Activated CD4-positive, alpha-beta T cell treated with anti-CD3 and anti-CD28 coated beads, Interleukin-2, Interleukin-6, amounts not matched to agents 100 ng/mL and 50 ng/mL, durations not matched to agents 16 hours and 8 hours (primary cell): ENCODE measurements at regions not wholly inside any gene's neighbourhood (a gene's known extent, or its start where the extent isn't known, plus 50 kb on each side); places are given as distances from the start of the nearest gene placed in this dataset.
"Not testable (repeated sequence)": the region's sequence is repeated elsewhere in the genome, so short reads cannot be mapped to it uniquely, and the experiment has no call there.

Experiments used
- DNase-seq: peaks from one replicate; pipeline ENCODE4 v3.0.0-alpha.2; 2020

DNA sequence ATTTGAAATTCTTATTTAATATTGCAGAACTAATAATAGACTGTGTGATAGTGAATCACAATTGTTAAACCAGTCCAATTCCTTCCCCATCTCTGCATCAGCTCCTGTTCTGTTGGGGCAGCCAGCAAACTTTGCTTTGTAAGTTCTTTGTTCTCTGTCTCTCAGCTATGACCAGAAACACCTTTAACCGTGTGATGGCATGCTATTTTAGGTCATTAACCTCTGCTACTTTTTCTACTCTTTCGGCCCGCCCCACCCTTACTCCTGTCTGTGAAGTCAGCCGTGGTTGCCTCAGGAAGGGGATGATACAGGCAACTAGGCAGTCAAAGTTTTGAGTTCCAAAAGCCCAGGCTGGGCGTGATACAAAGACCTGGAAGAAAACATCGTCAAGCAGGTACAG is 51.3 kb upstream of the EGFL6 start:
- no peak for DNase-seq

DNA sequence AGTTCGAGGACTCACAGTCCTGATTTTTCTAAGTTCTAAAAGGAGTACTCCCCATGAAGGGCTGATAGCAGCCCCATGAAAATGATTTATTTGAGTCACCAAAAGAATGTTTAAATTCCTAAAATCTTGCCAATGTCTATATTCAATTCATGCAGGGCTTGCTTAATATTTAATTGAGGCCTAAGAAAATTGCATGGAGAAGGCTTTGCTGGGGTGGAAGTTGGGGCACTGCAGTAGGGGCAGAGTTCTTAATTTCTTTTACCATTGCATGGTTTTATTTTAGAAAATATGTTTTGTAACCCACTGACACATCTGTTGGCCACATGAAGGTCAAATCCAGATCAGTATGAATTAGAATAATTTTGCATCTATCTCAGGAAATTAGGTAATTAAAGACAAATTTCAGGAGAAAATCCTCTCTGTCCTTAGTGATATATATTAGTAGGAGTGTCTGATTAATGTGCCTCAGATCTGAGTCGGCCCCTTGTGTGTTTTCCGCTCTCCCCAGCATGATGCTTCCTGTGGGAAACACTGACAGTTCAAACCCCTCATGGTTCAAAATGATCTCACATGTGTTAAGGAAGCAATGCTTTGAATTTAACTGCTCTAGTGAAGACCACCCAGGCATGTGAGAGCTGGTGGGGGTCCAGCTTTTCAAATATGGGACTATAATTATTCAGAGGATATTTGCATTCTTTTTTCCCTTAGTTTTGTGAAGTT is 54.0 kb upstream of the EGFL6 start:
- DNase-seq, result no peak

DNA sequence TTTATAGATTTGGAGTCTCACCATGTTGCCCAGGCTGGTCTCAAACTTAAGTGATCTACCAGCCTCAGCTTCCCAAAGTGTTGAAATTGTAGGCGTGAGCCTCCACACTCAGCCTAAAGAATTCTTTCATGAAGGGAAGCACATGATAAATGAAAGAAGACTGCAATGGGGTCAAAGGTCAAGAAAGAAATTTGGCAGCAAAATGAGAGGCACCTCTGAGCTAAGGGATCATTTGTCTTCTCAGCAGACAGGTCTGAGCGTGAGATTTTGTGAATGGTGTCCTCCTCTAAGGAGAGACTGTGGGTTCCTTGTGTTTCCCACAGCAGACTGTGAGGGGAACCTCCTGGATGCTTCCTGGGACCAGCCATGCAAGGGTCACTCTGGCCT is 57.5 kb upstream of the EGFL6 start:
- no peak for DNase-seq

DNA sequence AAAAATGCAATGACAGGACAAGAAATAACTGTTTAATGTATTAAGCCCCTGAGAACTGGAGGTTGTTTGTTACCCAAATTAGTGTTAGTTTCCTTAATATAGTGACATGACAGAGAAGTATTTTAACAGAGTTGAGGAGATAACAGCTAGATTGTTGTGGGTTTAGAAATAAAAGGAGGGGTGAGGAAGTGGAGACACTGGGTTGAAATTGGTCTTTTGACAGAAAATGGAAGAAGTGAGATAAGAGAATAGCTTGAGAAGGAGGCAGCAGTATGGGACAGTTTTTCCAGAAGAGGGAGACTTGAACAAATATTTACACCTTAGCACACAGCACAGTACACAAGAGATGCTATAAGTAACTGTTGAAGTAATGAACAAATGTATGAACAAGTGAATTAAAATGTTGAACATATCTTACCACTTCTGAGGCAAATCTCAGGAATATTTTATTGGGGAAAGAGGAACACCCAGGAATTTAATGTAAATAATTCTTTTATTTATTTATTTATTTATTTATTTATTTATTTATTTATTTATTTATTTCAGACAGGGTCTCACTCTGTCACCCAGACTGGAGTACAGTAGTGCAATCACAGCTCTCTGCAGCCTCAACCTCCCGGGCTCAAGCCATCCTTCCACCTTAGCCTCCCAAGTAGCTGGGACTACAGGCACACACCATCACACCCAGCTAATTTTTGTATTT is 58.0 kb upstream of the EGFL6 start:
- DNase-seq, result no peak

DNA sequence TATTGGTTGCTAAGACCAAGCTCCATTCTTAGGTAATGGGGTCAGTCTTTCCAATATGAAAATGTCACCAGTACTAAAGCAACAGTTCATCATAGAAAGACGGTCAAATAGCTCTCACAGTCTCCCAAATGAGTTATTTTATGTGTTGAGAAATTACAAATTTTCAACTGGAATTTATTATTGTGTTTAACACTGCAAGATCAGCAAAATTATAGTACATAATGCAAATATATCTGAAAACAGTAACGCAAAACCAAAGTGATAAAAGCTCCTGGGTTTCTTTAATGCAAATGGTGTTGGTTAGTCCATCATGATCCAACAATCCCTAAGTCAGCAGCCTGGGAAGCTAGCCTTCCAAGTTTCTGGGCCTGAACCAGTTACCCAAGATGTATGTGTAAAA is 61.5 kb upstream of the EGFL6 start:
- DNase-seq, result no peak

DNA sequence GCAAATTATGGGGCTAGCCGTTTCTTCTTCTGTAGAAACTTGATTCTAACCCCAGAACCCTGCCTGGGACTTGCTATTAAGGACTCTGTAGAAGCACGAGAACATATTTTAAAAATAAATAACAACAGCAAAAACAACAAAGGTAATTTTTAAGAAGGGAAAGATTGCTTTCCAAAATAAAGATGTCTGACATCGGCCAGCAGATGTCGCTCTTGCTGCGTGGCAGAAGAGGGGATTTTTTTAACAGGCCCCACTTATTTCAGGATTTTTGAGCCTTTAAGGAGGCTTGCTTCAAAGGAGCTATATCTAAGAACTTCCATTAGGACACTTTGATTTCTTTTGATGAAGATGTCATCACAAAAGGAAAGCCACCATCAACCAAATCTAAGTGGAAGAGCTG is 62.8 kb upstream of the EGFL6 start:
- DNase-seq, result peak; percentile 45

DNA sequence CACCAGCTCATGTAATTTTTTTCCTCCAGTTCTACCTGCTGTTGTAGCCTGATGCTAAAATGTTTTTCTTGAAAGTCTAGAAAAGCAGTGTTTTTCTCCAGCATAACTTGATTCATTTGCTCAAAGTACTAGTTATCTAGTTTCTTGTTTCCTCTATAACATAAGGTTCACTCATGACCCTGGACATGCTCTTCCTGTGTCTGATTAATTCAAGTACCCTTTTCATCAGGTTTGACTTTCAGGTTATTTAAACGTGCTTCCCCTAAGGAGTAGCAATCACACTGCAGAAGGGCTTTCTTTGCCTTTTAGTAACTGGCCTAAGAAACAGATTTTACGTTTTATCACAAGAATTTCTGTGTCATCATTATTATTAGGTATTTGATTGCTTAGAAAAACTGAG is 66.8 kb upstream of the EGFL6 start:
- peak; percentile 20 for DNase-seq

DNA sequence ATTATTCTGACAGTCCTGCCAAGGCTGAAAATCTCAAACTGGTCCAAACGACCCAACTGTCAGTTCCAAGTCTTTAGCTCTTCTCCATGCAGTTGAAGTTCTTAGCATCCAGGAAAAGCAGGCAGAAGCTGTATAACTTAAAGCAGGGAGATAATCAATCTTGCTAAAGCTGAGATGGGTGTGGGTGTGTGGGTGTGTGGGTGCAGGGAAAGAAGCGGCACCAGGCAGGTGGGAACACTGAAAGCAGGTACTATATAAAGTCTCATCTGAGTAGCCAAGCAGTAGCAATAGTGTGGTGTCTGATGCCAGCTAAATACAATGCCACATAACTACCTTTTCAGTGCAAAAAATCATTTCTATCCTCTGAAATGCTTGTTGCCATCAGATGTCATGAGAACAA is 69.7 kb upstream of the EGFL6 start:
- DNase-seq, result no peak

DNA sequence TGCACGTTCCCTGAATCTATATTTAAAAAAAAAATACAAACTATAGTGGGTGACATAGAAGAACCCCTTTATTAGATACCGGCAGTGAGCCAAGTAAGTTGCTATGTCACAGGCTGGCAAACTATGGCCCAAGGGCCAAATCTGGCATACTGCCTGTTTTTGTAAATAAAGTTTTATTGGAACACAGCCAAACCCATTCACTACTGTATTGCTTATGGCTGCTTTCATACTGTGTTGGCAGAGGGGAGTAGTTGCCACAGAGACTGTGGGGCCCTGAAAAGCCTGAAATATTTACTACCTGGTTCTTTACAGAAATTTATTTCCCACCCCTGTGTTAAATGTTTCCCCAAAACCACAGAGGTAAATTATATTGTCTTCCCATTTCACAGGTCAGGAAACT is 71.2 kb upstream of the EGFL6 start:
- DNase-seq, result no peak

DNA sequence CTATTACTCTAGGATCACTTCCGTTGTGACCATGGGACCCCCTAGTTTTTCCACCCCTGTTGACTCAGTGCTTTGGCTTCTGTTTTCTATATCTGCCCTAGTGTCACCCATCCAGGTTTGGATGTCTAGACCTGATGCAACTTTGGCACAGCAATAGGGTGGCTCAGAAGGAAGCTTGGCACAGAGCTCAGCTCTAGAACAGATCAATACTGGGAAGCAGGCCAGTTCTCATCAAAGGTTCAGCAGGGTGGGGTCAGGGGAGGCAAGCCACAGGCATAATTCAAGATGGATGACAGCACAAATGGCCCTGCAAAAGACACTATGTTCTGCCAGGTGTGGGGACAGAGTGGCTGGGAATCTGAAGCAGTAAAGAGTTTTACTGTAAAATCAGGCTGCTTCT is 74.2 kb upstream of the EGFL6 start:
- no peak for DNase-seq

DNA sequence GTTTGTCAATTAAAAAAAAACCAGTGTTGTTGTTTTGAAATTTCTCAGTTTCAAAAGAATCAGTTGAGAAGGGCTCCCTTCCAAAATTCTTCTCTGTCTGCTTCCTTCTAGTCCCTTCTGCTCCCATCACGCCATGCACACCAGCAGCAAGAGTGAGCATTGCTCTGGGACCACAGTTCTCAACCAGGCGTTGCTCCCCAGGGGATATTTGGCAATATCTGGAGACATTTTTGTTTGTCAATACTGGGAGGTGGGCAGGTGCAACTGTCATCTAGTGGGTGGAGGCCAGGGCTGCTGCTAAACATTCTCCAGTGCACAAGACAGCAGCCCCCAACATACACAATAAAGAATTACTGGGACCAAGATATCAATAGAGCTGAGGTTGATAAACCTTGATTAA is 74.8 kb upstream of the EGFL6 start:
- DNase-seq, result no peak

DNA sequence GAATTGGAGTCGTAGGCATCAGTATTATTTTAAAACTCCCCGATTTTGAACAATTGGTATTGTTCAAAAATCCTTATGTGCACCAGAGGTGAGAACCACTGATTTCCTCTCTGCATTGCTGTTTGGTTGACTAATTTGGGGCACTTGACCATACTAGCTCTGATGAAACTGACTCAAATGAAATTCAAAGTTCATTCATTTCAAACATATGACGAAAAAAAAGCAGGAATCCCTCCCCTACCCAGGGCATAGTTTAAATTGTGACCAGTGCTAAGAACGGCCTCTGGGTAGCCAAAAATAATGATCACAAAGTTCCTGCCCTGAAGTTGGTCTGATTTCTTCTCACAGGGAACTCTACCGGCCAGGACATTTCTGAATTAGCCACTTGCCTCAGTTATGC is 75.7 kb upstream of the EGFL6 start:
- no peak for DNase-seq

DNA sequence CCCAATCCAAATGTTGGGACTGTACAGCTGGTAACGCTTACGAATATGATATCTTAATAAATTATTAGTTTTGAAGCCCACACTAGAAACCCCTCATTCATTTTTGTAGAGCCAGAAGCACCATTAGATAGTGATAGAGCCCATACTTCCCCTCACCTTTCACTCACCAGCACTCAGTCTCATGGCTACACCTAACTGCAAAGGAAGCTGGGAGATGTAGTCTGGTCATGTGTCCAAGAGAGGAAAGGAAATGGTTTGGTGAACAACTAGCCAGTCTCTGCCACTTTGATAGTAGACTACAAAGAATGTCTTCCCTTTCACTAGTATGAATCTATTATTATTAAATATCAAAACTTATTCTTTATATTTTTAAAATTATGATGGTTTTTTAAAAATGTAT is 77.1 kb upstream of the EGFL6 start:
- no peak for DNase-seq

DNA sequence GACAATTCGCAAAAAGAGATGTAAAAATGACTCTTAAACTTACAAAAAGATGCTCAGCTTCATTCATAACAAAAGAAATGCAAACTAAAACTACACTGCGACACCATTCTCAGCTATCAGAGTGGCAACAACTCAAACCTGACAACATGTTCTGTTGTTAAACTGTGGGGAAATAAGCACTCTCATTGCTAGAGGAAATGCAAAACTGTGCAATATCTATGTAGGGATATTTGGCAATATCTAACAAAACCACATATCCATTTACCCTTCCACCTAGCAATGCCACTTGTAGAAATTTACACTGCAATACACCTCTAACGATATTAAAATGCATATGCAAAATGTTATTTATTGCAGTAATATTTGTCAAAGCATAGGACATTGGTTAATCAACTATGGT is 78.3 kb upstream of the EGFL6 start:
- no peak for DNase-seq

DNA sequence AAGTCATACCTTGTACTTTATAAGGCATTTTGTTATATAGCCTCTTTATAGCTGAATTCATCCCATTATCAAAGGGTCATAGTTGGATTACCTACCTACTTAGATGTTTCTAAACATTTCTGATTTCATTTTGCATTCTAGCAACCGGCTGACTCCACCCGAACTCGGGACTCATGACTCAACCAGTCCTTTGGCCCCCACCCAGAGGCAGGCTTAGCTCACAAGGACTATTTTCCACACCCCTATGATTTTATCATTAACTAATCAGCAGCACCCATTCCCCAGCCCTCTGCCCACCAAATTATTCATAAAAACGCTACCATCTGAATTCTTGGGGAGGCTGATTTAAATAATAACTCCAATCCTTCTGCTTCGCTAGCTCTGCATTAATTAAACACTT is 79.9 kb upstream of the EGFL6 start:
- DNase-seq, result no peak

DNA sequence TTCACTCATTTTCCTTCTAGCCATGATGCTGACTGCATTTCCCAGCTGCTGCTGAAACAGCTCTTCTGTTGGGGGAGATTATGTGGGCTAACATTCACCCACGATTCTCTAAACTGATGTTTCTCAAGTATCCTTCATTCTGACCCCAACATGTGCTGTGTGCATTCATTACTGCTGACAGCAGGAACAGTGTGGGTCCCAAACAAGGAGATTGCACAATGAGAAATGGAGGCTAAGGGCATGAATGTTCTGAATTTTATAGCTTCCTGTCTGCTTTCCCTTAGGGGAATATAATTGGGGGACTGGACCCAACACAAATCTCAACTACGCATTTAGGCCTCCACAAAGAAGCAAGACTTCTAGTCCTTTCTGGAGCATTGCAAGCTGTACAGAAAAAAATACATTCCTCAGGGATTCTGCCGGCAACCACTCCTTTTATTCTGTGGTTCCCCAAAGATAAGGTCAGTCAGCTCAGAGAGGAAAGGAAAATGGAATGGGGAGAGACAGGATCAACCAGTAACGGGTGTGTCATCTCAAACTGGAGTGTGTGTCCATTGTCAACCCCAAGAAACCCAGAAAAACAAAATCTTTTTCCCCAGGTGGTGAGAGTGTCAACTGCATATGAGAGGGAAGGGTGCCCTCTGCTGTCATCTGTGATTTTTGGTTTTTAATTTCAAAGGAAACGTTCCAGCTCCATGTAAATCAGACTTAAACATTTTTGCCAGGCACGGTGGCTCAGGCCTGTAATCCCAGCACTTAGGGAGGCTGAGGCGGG is 81.5 kb upstream of the EGFL6 start:
- DNase-seq, result peak; percentile 63

DNA sequence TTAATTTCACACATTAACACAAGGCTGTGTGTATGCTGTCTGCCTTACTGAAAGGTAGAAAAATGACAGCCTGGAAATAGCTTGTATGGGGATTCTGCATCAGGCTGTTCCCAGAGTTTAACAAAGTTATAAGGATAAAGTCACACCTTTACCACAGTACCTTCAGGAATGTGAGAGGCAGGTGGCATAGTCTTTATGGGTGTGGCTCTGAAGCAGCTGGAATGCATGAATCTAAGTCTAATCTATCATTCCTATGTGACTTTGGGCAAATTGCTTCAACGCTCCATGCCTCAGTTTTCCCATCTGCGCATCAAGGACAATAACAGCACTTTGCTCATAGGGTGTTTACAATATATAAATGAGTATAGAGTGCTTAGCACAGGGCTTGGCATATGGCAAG is 84.2 kb upstream of the EGFL6 start:
- no peak for DNase-seq

DNA sequence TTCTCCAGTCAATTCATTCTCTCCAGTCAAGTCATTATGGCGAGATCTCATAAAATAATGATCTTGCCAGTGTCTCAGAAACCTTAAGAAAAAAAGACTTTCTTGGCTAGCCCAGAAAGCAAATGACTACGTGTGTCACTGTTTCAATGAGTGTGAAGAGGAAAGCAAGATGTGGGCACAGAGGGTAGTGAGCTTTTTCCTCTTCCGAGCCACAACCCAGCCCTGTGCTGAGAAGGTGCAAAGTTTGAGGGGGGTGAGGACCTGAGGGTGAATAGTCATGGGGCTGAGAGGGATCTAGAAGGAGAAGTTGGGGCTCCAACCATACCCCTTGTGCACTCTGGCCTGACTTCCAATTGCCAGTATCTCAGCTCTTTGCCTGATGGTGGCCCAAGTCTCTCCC is 85.6 kb upstream of the EGFL6 start:
- DNase-seq, result no peak

DNA sequence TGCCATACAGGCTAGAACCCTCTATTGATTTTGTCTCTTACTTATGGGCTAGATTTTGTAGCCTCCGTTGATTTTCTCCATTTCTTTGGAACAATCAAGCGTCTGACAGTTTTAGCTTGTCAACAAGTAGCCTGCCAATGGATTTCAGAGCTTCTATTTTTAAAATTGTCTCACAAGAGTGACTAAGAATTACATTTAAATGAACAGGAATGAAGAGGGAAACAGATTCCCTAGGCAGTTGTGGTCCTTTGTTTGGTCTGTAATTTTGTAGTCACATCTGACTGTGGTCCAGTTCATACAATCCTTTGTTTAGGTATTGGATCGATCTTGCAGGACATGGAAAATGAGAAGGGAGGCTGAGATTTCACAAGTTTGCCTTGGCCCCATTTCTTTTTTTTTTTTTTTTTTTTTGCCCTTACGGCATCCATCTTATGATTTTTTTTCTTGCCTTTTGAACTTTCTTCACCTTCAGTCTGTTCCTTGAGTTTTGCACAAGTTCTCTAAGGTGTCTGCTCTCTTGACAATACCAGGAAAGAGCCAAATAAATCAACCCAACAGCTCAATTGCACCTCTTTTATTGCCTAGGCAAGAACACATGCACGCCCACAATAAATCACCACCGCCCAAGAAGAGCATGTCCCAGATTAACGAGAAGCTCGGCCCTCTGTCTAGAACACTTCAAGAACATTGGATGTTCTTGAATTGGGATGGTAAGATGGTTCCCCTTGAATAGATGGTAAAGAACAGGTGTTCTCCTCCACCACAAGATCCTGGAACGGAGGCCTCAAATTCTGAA is 86.5 kb upstream of the EGFL6 start:
- no peak for DNase-seq

DNA sequence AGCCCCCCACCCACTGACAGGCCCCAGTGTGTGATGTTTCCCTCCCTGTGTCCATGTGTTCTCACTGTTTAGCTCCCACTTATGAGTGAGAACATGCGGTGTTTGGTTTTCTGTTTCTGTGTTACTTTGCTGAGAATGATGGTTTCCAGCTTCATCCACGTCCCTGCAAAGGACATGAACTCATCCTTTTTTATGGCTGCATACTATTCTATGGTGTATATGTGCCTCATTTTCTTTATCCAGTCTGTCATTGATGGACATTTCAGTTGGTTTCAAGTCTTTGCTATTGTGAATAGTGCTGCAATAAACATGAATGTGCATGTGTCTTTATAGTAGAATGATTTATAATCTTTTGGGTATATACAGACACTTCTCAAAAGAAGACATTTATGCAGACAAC is 88.6 kb upstream of the EGFL6 start:
- not testable (repeated sequence) for DNase-seq

DNA sequence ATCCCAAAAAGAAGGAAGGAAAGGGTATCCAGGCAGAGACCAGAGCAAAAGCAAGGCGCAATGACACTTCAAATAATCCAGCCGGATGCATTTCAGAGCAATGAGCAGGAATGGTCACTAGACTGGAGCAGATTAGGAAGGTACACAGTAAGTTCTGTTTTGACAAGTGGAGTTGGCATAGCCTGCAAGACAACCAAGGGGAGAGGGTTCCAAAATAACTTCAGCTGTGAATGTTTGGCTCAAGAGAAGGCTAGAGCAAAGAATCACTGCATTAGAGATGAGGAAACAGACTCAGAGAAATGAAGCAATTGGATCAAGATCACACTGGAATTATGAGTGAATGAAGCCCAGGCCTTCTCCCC is 90.0 kb upstream of the EGFL6 start:
- DNase-seq, result no peak

DNA sequence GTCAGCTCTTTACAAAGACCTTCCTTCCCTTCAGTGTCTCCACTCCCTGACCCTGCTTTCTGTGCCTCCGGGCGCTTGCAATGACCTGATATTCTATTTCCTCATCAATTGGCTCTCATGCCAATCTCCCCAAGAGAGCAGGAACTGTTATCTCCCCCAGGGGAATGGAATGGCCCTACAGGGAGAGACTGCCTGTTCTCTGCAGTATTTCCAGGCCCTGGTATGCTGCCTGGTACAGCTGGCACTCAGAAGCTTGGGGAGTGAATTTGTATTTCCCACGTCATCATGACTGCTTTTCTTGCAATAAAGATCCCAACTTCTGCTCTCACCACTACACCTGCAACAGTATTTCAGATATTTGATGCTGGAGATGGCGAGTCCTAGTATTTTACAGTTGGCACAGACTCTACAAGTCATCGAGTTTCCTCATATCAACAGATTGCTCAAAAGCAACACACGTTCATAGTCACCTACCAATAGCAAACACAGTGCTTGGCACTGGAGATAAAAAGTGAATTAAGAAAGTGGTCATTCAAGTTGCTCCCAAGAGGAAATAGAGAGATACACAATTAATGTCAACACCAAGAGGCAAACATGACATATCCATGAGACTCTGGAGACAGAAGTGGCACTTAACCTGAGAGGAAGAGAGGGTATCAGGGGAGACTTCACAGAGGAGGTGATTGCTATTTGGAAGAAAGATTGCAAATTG is 90.5 kb upstream of the EGFL6 start:
- no peak for DNase-seq

DNA sequence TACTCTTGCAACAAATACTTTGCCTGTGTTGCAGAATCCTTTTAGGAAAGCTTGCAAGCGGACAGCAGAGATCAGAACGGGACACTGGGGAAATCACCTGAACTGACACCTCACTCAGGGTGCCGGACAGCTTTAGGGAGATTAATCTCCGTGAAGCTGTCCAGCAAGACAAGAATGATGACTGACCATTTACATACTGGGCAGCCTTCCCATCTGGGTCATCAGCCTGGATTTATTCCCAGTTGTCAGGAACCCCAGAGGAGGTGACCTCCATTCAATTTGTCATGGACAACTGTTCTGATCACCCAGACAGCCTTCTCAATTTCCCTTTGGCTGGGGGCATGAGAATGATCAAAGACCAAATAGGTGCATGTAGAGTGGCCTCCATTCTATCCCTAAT is 93.0 kb upstream of the EGFL6 start:
- DNase-seq, result no peak
